Fibroblast of mammary gland (primary cell): ENCODE measurements at regions not wholly inside any gene's neighbourhood (a gene's known extent, or its start where the extent isn't known, plus 50 kb on each side); places are given as distances from the start of the nearest gene placed in this dataset.

Experiments used
- DNase-seq: peaks from one replicate; pipeline ENCODE4 v3.0.0-alpha.2; 2010; ENCODE audit warnings: low read depth
- H3K4me3 ChIP-seq: 2 replicates; pipeline ENCODE4 v1.5.1; 2011; ENCODE audit warnings: low read depth, mild to moderate bottlenecking, low read length, moderate library complexity; ENCODE audit not compliant: control insufficient read depth
- CTCF ChIP-seq: conservative IDR thresholded peaks from 2 replicates; pipeline ENCODE4 v1.5.1; 2011; ENCODE audit warnings: low read depth, low read length, inconsistent platforms; ENCODE audit not compliant: control insufficient read depth, insufficient read depth

- no peak for TF ChIP-seq CTCF
- no peak for DNase-seq
- H3K4me3 ChIP-seq = no peak overlapping the region
These were observed 130.2 kb upstream of the IRX4 start for GRCh38 chr5:2012885-2013284.

GRCh38 chr5:2011481-2012411 lies 129.0 kb upstream of the IRX4 start:
- TF ChIP-seq CTCF = no peak
- no peak overlapping the region for H3K4me3 ChIP-seq
- DNase-seq = no peak

- TF ChIP-seq CTCF = no peak
- no peak overlapping the region for H3K4me3 ChIP-seq
- no peak for DNase-seq
These were observed 128.2 kb upstream of the IRX4 start for GRCh38 chr5:2010940-2011339.

- TF ChIP-seq CTCF = no peak
- no peak for DNase-seq
- H3K4me3 ChIP-seq = no peak overlapping the region
These were observed 127.5 kb upstream of the IRX4 start for GRCh38 chr5:2009986-2010914.

GRCh38 chr5:2008851-2009629 lies 126.3 kb upstream of the IRX4 start:
- TF ChIP-seq CTCF = no peak
- no peak for DNase-seq
- H3K4me3 ChIP-seq = no peak overlapping the region

GRCh38 chr5:2007878-2008501 lies 125.3 kb upstream of the IRX4 start:
- peak; percentile 17 for DNase-seq
- no peak for TF ChIP-seq CTCF
- H3K4me3 ChIP-seq = no peak overlapping the region
